GM23248 (cell line): ENCODE measurements at regions not wholly inside any gene's neighbourhood (a gene's known extent, or its start where the extent isn't known, plus 50 kb on each side); places are given as distances from the start of the nearest gene placed in this dataset.

ENCODE experiments used
- DNase-seq: peaks from one replicate; pipeline ENCODE4 v3.0.0-alpha.2; 2015
- H2AFZ ChIP-seq: fragments of 200-600 bp; sonication (generic); 2 replicates; pipeline ENCODE4 v1.6.1; 2016; ENCODE audit warnings: antibody characterized with exemption
- H3F3A ChIP-seq: fragments of 200-600 bp; sonication (generic); 2 replicates; pipeline ENCODE4 v1.6.1; 2016; ENCODE audit warnings: mild to moderate bottlenecking, antibody characterized with exemption, mixed run types; ENCODE audit not compliant: insufficient read depth
- H3K27ac ChIP-seq: fragments of 200-600 bp; sonication (generic); 2 replicates; pipeline ENCODE4 v1.5.1; 2016; ENCODE audit warnings: mild to moderate bottlenecking
- H3K27me3 ChIP-seq: fragments of 200-600 bp; sonication (generic); replicated peaks from 2 replicates; pipeline ENCODE4 v1.6.1; 2016; ENCODE audit warnings: mild to moderate bottlenecking; ENCODE audit not compliant: insufficient read depth
- H3K36me3 ChIP-seq: fragments of 200-600 bp; sonication (generic); 2 replicates; pipeline ENCODE4 v1.6.1; 2016; ENCODE audit warnings: low read depth, mild to moderate bottlenecking
- H3K4me1 ChIP-seq: fragments of 200-600 bp; sonication (generic); 2 replicates; pipeline ENCODE4 v1.6.1; 2016; ENCODE audit warnings: mild to moderate bottlenecking; ENCODE audit not compliant: insufficient read depth
- H3K4me2 ChIP-seq: fragments of 200-600 bp; sonication (generic); one replicate; pipeline ENCODE4 v1.6.1; 2016; ENCODE audit warnings: mild to moderate bottlenecking; ENCODE audit not compliant: unreplicated experiment
- H3K4me3 ChIP-seq: fragments of 200-600 bp; sonication (generic); 2 replicates; pipeline ENCODE4 v1.5.1; 2016; ENCODE audit warnings: mild to moderate bottlenecking
- H3K79me2 ChIP-seq: fragments of 200-600 bp; sonication (generic); 2 replicates; pipeline ENCODE4 v1.6.1; 2016; ENCODE audit warnings: mild to moderate bottlenecking; ENCODE audit not compliant: insufficient read depth
- H3K9ac ChIP-seq: fragments of 200-600 bp; sonication (generic); 2 replicates; pipeline ENCODE4 v1.6.1; 2016; ENCODE audit warnings: mild to moderate bottlenecking
- H3K9me2 ChIP-seq: fragments of 200-600 bp; sonication (generic); 2 replicates; pipeline ENCODE4 v1.6.1; 2016; ENCODE audit warnings: mixed run types, mild to moderate bottlenecking, moderate library complexity; ENCODE audit not compliant: insufficient read depth
- H3K9me3 ChIP-seq: fragments of 200-600 bp; sonication (generic); one replicate; pipeline ENCODE4 v1.6.1; 2017; ENCODE audit warnings: low read depth
- H4K20me1 ChIP-seq: fragments of 200-600 bp; sonication (generic); 2 replicates; pipeline ENCODE4 v1.6.0; 2016; ENCODE audit not compliant: insufficient read depth
- EZH2 ChIP-seq: fragments of 200-600 bp; sonication (generic); IDR thresholded peaks from 2 replicates; pipeline ENCODE4 v1.6.1; 2018; ENCODE audit warnings: antibody characterized with exemption, mild to moderate bottlenecking; ENCODE audit not compliant: insufficient read depth, poor library complexity, severe bottlenecking
- EZH2phosphoT487 ChIP-seq: fragments of 200-600 bp; sonication (generic); IDR thresholded peaks from 2 replicates; pipeline ENCODE4 v1.6.1; 2018; ENCODE audit warnings: antibody characterized with exemption, moderate library complexity, mild to moderate bottlenecking, low read depth; ENCODE audit not compliant: insufficient read depth
- WGBS, 2 experiments: methylation state at CpG; one replicate each; pipeline ENCODE4 v1.1.6; 2015 to 2017; ENCODE audit warnings: low lambda C conversion rate in 2 of 2, low coverage in 1 of 2; ENCODE audit errors: missing lambda C conversion rate in 2 of 2; 5-methylcytosine and 5-hydroxymethylcytosine counted together
- in situ Hi-C: fragments of 300-500 bp; cut with MboI; formaldehyde crosslinking; loops from 2 replicates; pipeline ENCODE4 v1.15.0; 2020

GRCh38 chr1:58982259-58982998 lies 198.6 kb upstream of the JUN start:
- TF ChIP-seq EZH2 (no peak), EZH2phosphoT487 (no peak)
- no peak overlapping the region for H3K9ac ChIP-seq
- no peak overlapping the region for H3K4me3 ChIP-seq
- no peaks in the 10 kb centered on the region for H3K79me2 ChIP-seq
- DNase-seq, result peak; percentile 18
- H3K4me2 ChIP-seq, result no peak overlapping the region
- no peaks in the 10 kb centered on the region for H3K9me3 ChIP-seq
- peaks cover 15% of the 10 kb centered on the region for H3K4me1 ChIP-seq
- no peaks in the 10 kb centered on the region for H3K9me2 ChIP-seq
- H3F3A ChIP-seq, result no peaks in the 10 kb centered on the region
- no peaks in the 10 kb centered on the region for H3K36me3 ChIP-seq
- no peaks in the 10 kb centered on the region for H4K20me1 ChIP-seq
- H3K27ac ChIP-seq, result no peak overlapping the region
- H3K27me3 ChIP-seq, result no peaks in the 10 kb centered on the region
- WGBS, 2 experiments, result 52 to 53% methylated on average over 8 of the region's 8 CpGs
- in situ Hi-C loops, result no loop called here
- H2AFZ ChIP-seq, result peak overlapping the region; percentile 27; the same call in 1 of the 2 replicates

- Histone ChIP-seq H3K9ac (no peak overlapping the region), H3K4me3 (no peak overlapping the region), H3K4me1 (peaks cover 15% of the 10 kb centered on the region), H3F3A (no peaks in the 10 kb centered on the region), H3K4me2 (no peak overlapping the region), H3K27me3 (no peaks in the 10 kb centered on the region), H3K9me2 (no peaks in the 10 kb centered on the region), H3K79me2 (no peaks in the 10 kb centered on the region), H3K36me3 (no peaks in the 10 kb centered on the region), H2AFZ (no peak overlapping the region), H4K20me1 (no peaks in the 10 kb centered on the region), H3K27ac (no peak overlapping the region), H3K9me3 (no peaks in the 10 kb centered on the region)
- 5% methylated on average over 3 of the region's 3 CpGs for WGBS, 2 experiments
- DNase-seq, result peak; percentile 56
- TF ChIP-seq EZH2phosphoT487, result no peak
- no peak for TF ChIP-seq EZH2
- in situ Hi-C loops, result no loop called here
Observed at GRCh38 chr1:58983162-58983561, 199.3 kb upstream of the JUN start.

- 2 to 7% methylated on average over 2 of the region's 2 CpGs for WGBS, 2 experiments
- in situ Hi-C loops, result no loop called here
- H3K36me3 ChIP-seq, result no peaks in the 10 kb centered on the region
Observed at GRCh38 chr1:58983633-58984245, 199.9 kb upstream of the JUN start.

GRCh38 chr1:58986996-58987767 lies 203.3 kb upstream of the JUN start:
- Histone ChIP-seq H3K4me1 (peaks cover 15% of the 10 kb centered on the region), H3K9me3 (no peaks in the 10 kb centered on the region), H3K27me3 (no peaks in the 10 kb centered on the region), H3F3A (no peaks in the 10 kb centered on the region), H3K36me3 (no peaks in the 10 kb centered on the region), H3K9ac (no peak overlapping the region), H3K4me2 (no peak overlapping the region), H3K27ac (no peak overlapping the region), H4K20me1 (no peaks in the 10 kb centered on the region), H2AFZ (no peak overlapping the region), H3K9me2 (no peaks in the 10 kb centered on the region), H3K4me3 (no peak overlapping the region), H3K79me2 (no peaks in the 10 kb centered on the region)
- in situ Hi-C loops, result no loop called here
- no peak for TF ChIP-seq EZH2phosphoT487
- no peak for TF ChIP-seq EZH2
- WGBS, 2 experiments, result 81 to 88% methylated on average over 4 of the region's 4 CpGs
- no peak for DNase-seq

More at GRCh38 chr1:58983633-58984245, 199.9 kb upstream of the JUN start:
- TF ChIP-seq EZH2phosphoT487 (no peak), EZH2 (no peak)
- Histone ChIP-seq H2AFZ (no peak overlapping the region), H3K9me2 (no peaks in the 10 kb centered on the region), H3K4me2 (no peak overlapping the region), H3K4me1 (peaks cover 15% of the 10 kb centered on the region), H3K9me3 (no peaks in the 10 kb centered on the region), H3F3A (no peaks in the 10 kb centered on the region), H3K4me3 (no peak overlapping the region), H3K27ac (no peak overlapping the region), H3K9ac (no peak overlapping the region), H3K27me3 (no peaks in the 10 kb centered on the region), H3K79me2 (no peaks in the 10 kb centered on the region), H4K20me1 (no peaks in the 10 kb centered on the region)
- DNase-seq, result no peak
